Activated CD4-positive, alpha-beta T cell treated with anti-CD3 and anti-CD28 coated beads, Interleukin-2, amount 10 ng/mL, durations not matched to agents 24 days and 14 days (primary cell): ENCODE measurements at regions not wholly inside any gene's neighbourhood (a gene's known extent, or its start where the extent isn't known, plus 50 kb on each side); places are given as distances from the start of the nearest gene placed in this dataset.

Experiments used
- DNase-seq: peaks from one replicate; pipeline ENCODE4 v3.0.0; 2022
- H3K27ac Mint-ChIP-seq: one replicate; pipeline ENCODE4 v1.8.0; 2022; ENCODE audit warnings: mild to moderate bottlenecking, mixed read lengths
- H3K27me3 Mint-ChIP-seq: one replicate; pipeline ENCODE4 v1.8.0; 2022; ENCODE audit warnings: mixed read lengths
- H3K36me3 Mint-ChIP-seq: one replicate; pipeline ENCODE4 v1.8.0; 2022; ENCODE audit warnings: low read depth, mild to moderate bottlenecking, mixed read lengths
- H3K4me1 Mint-ChIP-seq: one replicate; pipeline ENCODE4 v1.8.0; 2021; ENCODE audit warnings: mixed read lengths
- H3K4me3 Mint-ChIP-seq: one replicate; pipeline ENCODE4 v1.8.0; 2022; ENCODE audit warnings: mild to moderate bottlenecking, moderate library complexity, mixed read lengths
- H3K9me3 Mint-ChIP-seq: one replicate; pipeline ENCODE4 v1.8.0; 2021; ENCODE audit warnings: mixed read lengths
- intact Hi-C: fragments of 100-400 bp; cut with micrococcal nuclease; formaldehyde crosslinking; loops from one replicate; pipeline ENCODE4 v1.15.1; 2023

GRCh38 chr1:79117376-79117775 is 110.8 kb upstream of the ADGRL4 start:
- no peak overlapping the region for H3K27ac Mint-ChIP-seq
- no peaks in the 10 kb centered on the region for H3K36me3 Mint-ChIP-seq
- H3K27me3 Mint-ChIP-seq: no peaks in the 10 kb centered on the region
- no peaks in the 10 kb centered on the region for H3K4me1 Mint-ChIP-seq
- intact Hi-C loops: no loop called here
- DNase-seq: no peak
- no peak overlapping the region for H3K4me3 Mint-ChIP-seq
- H3K9me3 Mint-ChIP-seq: no peaks in the 10 kb centered on the region

- no peaks in the 10 kb centered on the region for H3K27me3 Mint-ChIP-seq
- no peak for DNase-seq
- intact Hi-C loops: no loop called here
- H3K9me3 Mint-ChIP-seq: no peaks in the 10 kb centered on the region
- no peak overlapping the region for H3K4me3 Mint-ChIP-seq
- H3K4me1 Mint-ChIP-seq: no peaks in the 10 kb centered on the region
- H3K27ac Mint-ChIP-seq: no peak overlapping the region
- H3K36me3 Mint-ChIP-seq: no peaks in the 10 kb centered on the region
Measured at GRCh38 chr1:79113836-79114235, 107.3 kb upstream of the ADGRL4 start.

GRCh38 chr1:79110749-79111148 is 104.2 kb upstream of the ADGRL4 start:
- DNase-seq: no peak
- H3K27me3 Mint-ChIP-seq: no peaks in the 10 kb centered on the region
- peaks cover 3% of the 10 kb centered on the region for H3K9me3 Mint-ChIP-seq
- no peak overlapping the region for H3K27ac Mint-ChIP-seq
- H3K4me3 Mint-ChIP-seq: no peak overlapping the region
- intact Hi-C loops: no loop called here
- H3K36me3 Mint-ChIP-seq: no peaks in the 10 kb centered on the region
- no peaks in the 10 kb centered on the region for H3K4me1 Mint-ChIP-seq

GRCh38 chr1:79109445-79109844 is 102.9 kb upstream of the ADGRL4 start:
- H3K4me1 Mint-ChIP-seq: no peaks in the 10 kb centered on the region
- H3K9me3 Mint-ChIP-seq: peaks cover 3% of the 10 kb centered on the region
- H3K27ac Mint-ChIP-seq: no peak overlapping the region
- H3K4me3 Mint-ChIP-seq: no peak overlapping the region
- H3K27me3 Mint-ChIP-seq: no peaks in the 10 kb centered on the region
- no peaks in the 10 kb centered on the region for H3K36me3 Mint-ChIP-seq
- intact Hi-C loops: no loop called here
- no peak for DNase-seq

GRCh38 chr1:79105500-79105899 is 99.0 kb upstream of the ADGRL4 start:
- Mint-ChIP-seq H3K4me1 (no peaks in the 10 kb centered on the region), H3K36me3 (no peaks in the 10 kb centered on the region), H3K27ac (no peak overlapping the region), H3K27me3 (no peaks in the 10 kb centered on the region), H3K9me3 (peaks cover 3% of the 10 kb centered on the region), H3K4me3 (no peak overlapping the region)
- intact Hi-C loops: no loop called here
- DNase-seq: no peak

GRCh38 chr1:79104617-79105016 is 98.1 kb upstream of the ADGRL4 start:
- Mint-ChIP-seq H3K27me3 (no peaks in the 10 kb centered on the region), H3K36me3 (no peaks in the 10 kb centered on the region), H3K4me1 (no peaks in the 10 kb centered on the region), H3K4me3 (no peak overlapping the region), H3K27ac (no peak overlapping the region), H3K9me3 (peaks cover 3% of the 10 kb centered on the region)
- no peak for DNase-seq
- intact Hi-C loops: no loop called here

- H3K27me3 Mint-ChIP-seq: no peaks in the 10 kb centered on the region
- no peak for DNase-seq
- H3K4me3 Mint-ChIP-seq: no peak overlapping the region
- H3K36me3 Mint-ChIP-seq: no peaks in the 10 kb centered on the region
- H3K4me1 Mint-ChIP-seq: no peaks in the 10 kb centered on the region
- intact Hi-C loops: no loop called here
- H3K9me3 Mint-ChIP-seq: no peaks in the 10 kb centered on the region
- no peak overlapping the region for H3K27ac Mint-ChIP-seq
Measured at GRCh38 chr1:79100385-79100784, 93.9 kb upstream of the ADGRL4 start.

GRCh38 chr1:79090985-79091384 is 84.5 kb upstream of the ADGRL4 start:
- Mint-ChIP-seq H3K4me3 (no peak overlapping the region), H3K27ac (no peak overlapping the region), H3K9me3 (no peaks in the 10 kb centered on the region), H3K36me3 (no peaks in the 10 kb centered on the region), H3K4me1 (no peaks in the 10 kb centered on the region), H3K27me3 (no peaks in the 10 kb centered on the region)
- intact Hi-C loops: no loop called here
- no peak for DNase-seq

GRCh38 chr1:79089946-79090345 is 83.4 kb upstream of the ADGRL4 start:
- Mint-ChIP-seq H3K36me3 (no peaks in the 10 kb centered on the region), H3K4me1 (no peaks in the 10 kb centered on the region), H3K4me3 (no peak overlapping the region), H3K27me3 (no peaks in the 10 kb centered on the region), H3K9me3 (no peaks in the 10 kb centered on the region), H3K27ac (no peak overlapping the region)
- DNase-seq: no peak
- intact Hi-C loops: no loop called here

- H3K4me1 Mint-ChIP-seq: no peaks in the 10 kb centered on the region
- H3K36me3 Mint-ChIP-seq: no peaks in the 10 kb centered on the region
- no peaks in the 10 kb centered on the region for H3K9me3 Mint-ChIP-seq
- H3K4me3 Mint-ChIP-seq: no peak overlapping the region
- H3K27ac Mint-ChIP-seq: no peak overlapping the region
- DNase-seq: no peak
- intact Hi-C loops: no loop called here
- no peaks in the 10 kb centered on the region for H3K27me3 Mint-ChIP-seq
Measured at GRCh38 chr1:79082233-79082632, 75.7 kb upstream of the ADGRL4 start.

- intact Hi-C loops: no loop called here
- Mint-ChIP-seq H3K36me3 (no peaks in the 10 kb centered on the region), H3K4me1 (no peaks in the 10 kb centered on the region), H3K27ac (no peak overlapping the region), H3K27me3 (no peaks in the 10 kb centered on the region), H3K9me3 (no peaks in the 10 kb centered on the region), H3K4me3 (no peak overlapping the region)
- DNase-seq: no peak
Measured at GRCh38 chr1:79079770-79080169, 73.2 kb upstream of the ADGRL4 start.

- Mint-ChIP-seq H3K36me3 (no peaks in the 10 kb centered on the region), H3K4me1 (no peaks in the 10 kb centered on the region), H3K27me3 (no peaks in the 10 kb centered on the region), H3K4me3 (no peak overlapping the region), H3K9me3 (no peaks in the 10 kb centered on the region), H3K27ac (no peak overlapping the region)
- no peak for DNase-seq
- intact Hi-C loops: no loop called here
Measured at GRCh38 chr1:79074975-79075374, 68.4 kb upstream of the ADGRL4 start.

- intact Hi-C loops: no loop called here
- no peak for DNase-seq
- H3K27me3 Mint-ChIP-seq: no peaks in the 10 kb centered on the region
- no peaks in the 10 kb centered on the region for H3K9me3 Mint-ChIP-seq
- H3K4me1 Mint-ChIP-seq: no peaks in the 10 kb centered on the region
- no peak overlapping the region for H3K4me3 Mint-ChIP-seq
- H3K27ac Mint-ChIP-seq: no peak overlapping the region
- no peaks in the 10 kb centered on the region for H3K36me3 Mint-ChIP-seq
Measured at GRCh38 chr1:79069828-79070227, 63.3 kb upstream of the ADGRL4 start.

- H3K9me3 Mint-ChIP-seq: peaks cover 13% of the 10 kb centered on the region
- no peaks in the 10 kb centered on the region for H3K27me3 Mint-ChIP-seq
- no peak overlapping the region for H3K27ac Mint-ChIP-seq
- H3K4me3 Mint-ChIP-seq: no peak overlapping the region
- no peaks in the 10 kb centered on the region for H3K4me1 Mint-ChIP-seq
- no peak for DNase-seq
- intact Hi-C loops: no loop called here
- H3K36me3 Mint-ChIP-seq: no peaks in the 10 kb centered on the region
Measured at GRCh38 chr1:79059341-79059740, 52.8 kb upstream of the ADGRL4 start.
